ENCODE measurements at regions not wholly inside any gene's neighbourhood (a gene's known extent, or its start where the extent isn't known, plus 50 kb on each side); places are given as distances from the start of the nearest gene placed in this dataset.

DNA sequence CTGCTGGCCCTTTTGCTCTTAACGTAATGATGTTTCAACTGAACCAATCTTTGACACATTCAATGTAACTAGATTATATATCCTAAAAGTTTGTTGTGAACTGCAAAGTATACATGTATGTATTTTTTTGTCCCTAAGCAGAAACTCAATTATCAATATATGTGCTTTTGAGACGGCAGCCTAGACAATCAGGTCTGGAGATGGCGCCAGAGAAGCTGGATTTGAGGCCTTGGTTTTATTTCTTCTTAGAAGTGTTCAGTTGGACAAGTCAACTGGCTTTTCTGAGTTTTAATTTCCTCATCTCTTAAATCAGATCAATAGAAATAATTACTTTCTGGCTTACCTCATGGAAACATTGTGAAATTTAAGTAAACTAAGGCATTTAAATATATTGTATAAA lies 62.5 kb downstream of the DCAF8L1 start:
- TF ChIP-seq, protein P1, sequence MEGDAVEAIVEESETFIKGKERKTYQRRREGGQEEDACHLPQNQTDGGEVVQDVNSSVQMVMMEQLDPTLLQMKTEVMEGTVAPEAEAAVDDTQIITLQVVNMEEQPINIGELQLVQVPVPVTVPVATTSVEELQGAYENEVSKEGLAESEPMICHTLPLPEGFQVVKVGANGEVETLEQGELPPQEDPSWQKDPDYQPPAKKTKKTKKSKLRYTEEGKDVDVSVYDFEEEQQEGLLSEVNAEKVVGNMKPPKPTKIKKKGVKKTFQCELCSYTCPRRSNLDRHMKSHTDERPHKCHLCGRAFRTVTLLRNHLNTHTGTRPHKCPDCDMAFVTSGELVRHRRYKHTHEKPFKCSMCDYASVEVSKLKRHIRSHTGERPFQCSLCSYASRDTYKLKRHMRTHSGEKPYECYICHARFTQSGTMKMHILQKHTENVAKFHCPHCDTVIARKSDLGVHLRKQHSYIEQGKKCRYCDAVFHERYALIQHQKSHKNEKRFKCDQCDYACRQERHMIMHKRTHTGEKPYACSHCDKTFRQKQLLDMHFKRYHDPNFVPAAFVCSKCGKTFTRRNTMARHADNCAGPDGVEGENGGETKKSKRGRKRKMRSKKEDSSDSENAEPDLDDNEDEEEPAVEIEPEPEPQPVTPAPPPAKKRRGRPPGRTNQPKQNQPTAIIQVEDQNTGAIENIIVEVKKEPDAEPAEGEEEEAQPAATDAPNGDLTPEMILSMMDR (IDR thresholded peaks at IDR 0.05 in 2 of 3, conservative IDR thresholded peaks at IDR 0.05 in 1 of 3; ENCODE audit: control insufficient read depth in 2 of 3, extremely low read depth in 1 of 3, insufficient read depth in 1 of 3, low read depth in 3 of 3, low read length in 3 of 3): 0 out of 6 replicates have a peak, but pooled peaks of 1 of the 3 experiments have one; percentile 4
- TF ChIP-seq POLR2AphosphoS5 (IDR thresholded peaks at IDR 0.05; ENCODE audit: low read length): no peak
- no peak for TF ChIP-seq CHD4 (IDR thresholded peaks at IDR 0.05)
- no peak for TF ChIP-seq EZH2 (IDR thresholded peaks at IDR 0.05; ENCODE audit: borderline replicate concordance, control insufficient read depth, low read depth, low read length)
- TF ChIP-seq NRF1 (conservative IDR thresholded peaks at IDR 0.05; ENCODE audit: low read depth, low read length): no peak
- no peak for TF ChIP-seq POLR2A (IDR thresholded peaks at IDR 0.05; ENCODE audit: low read depth, low read length)
- no peak for TF ChIP-seq GABPA (IDR thresholded peaks at IDR 0.05; ENCODE audit: low read depth)
- TF ChIP-seq NFYA (IDR thresholded peaks at IDR 0.05; ENCODE audit: borderline replicate concordance, low read depth, low read length): no peak
- no peak for TF ChIP-seq CBX5 (IDR thresholded peaks at IDR 0.05; ENCODE audit: low read depth)
- no peak for TF ChIP-seq EP300 (IDR thresholded peaks at IDR 0.05; ENCODE audit: borderline replicate concordance in 1 of 2, control insufficient read depth in 1 of 2, low read depth in 2 of 2, low read length in 2 of 2)
- no peak for TF ChIP-seq SRF (IDR thresholded peaks at IDR 0.05; ENCODE audit: low read depth in 2 of 2, low read length in 2 of 2)
- no peak for TF ChIP-seq SP1 (IDR thresholded peaks at IDR 0.05; ENCODE audit: low read depth, low read length)

Data from GM12878 (cell line).